Lower leg skin (tissue), 3 donors: ENCODE measurements at regions not wholly inside any gene's neighbourhood (a gene's known extent, or its start where the extent isn't known, plus 50 kb on each side); places are given as distances from the start of the nearest gene placed in this dataset.

ENCODE experiments used
- CTCF ChIP-seq, 3 donors: fragments of 450-650 bp; IDR thresholded peaks; one replicate each; pipeline ENCODE4 v1.5.1; 2016; ENCODE audit warnings: antibody characterized with exemption in 3 of 3, mild to moderate bottlenecking in 3 of 3, moderate library complexity in 2 of 3
- POLR2A ChIP-seq, 2 donors: fragments of 450-650 bp; IDR thresholded peaks; one replicate each; pipeline ENCODE4 v1.6.1; 2016 to 2017; ENCODE audit warnings: antibody characterized with exemption in 2 of 2, mild to moderate bottlenecking in 1 of 2, moderate library complexity in 1 of 2

GRCh38 chr4:66640233-66640990 lies 904.9 kb downstream of the CENPC start:
- TF ChIP-seq POLR2A (IDR thresholded peaks at IDR 0.05), result no peak
- TF ChIP-seq CTCF (IDR thresholded peaks at IDR 0.05), result no peak
